Keratinocyte (primary cell): ENCODE measurements at regions not wholly inside any gene's neighbourhood (a gene's known extent, or its start where the extent isn't known, plus 50 kb on each side); places are given as distances from the start of the nearest gene placed in this dataset.

Source experiments
- DNase-seq: peaks from one replicate; pipeline ENCODE4 v3.0.0-alpha.2; 2011; ENCODE audit warnings: low read depth, missing footprints, low spot score
- FAIRE-seq: peaks from 2 replicates; lab custom pipeline; 2011; peaks lifted over from hg19 to GRCh38; lab: Jason Lieb, UNC
- H2AFZ ChIP-seq: 2 replicates; pipeline ENCODE4 v1.6.0; 2012; ENCODE audit warnings: low read length, control low read depth, inconsistent platforms; ENCODE audit not compliant: control insufficient read depth
- H3K27ac ChIP-seq: 2 replicates; pipeline ENCODE4 v1.5.1; 2011; ENCODE audit warnings: low read length; ENCODE audit not compliant: control insufficient read depth, insufficient read depth
- H3K27me3 ChIP-seq: 3 replicates; pipeline ENCODE4 v1.6.0; 2011; ENCODE audit warnings: low read length; ENCODE audit not compliant: control insufficient read depth, insufficient read depth; ENCODE audit errors: extremely low read depth
- H3K36me3 ChIP-seq, 2 experiments: 2 replicates in 1 of 2; 3 replicates in 1 of 2; pipeline ENCODE4 v1.5.1; 2011; ENCODE audit warnings: low read length in 2 of 2, mild to moderate bottlenecking in 1 of 2; ENCODE audit not compliant: control insufficient read depth in 2 of 2, insufficient read depth in 2 of 2; ENCODE audit errors: extremely low read depth in 1 of 2
- H3K4me1 ChIP-seq: 3 replicates; pipeline ENCODE4 v1.5.1; 2011; ENCODE audit warnings: low read length; ENCODE audit not compliant: control insufficient read depth, insufficient read depth; ENCODE audit errors: extremely low read depth
- H3K4me2 ChIP-seq: 3 replicates; pipeline ENCODE4 v1.6.0; 2011; ENCODE audit warnings: low read depth, low read length; ENCODE audit not compliant: control insufficient read depth, insufficient read depth; ENCODE audit errors: extremely low read depth
- H3K4me3 ChIP-seq, 3 experiments: fragments of 200-600 bp in 1 of 3; sonication (generic) in 1 of 3; 2 replicates in 2 of 3; 3 replicates in 1 of 3; pipeline ENCODE4 v1.5.1; 2011 to 2016; ENCODE audit warnings: low read length in 3 of 3, mild to moderate bottlenecking in 3 of 3, control low read depth in 2 of 3, inconsistent platforms in 1 of 3, low read depth in 1 of 3, mixed read lengths in 1 of 3, mixed run types in 1 of 3, moderate library complexity in 1 of 3; ENCODE audit not compliant: control insufficient read depth in 2 of 3, insufficient read depth in 2 of 3; ENCODE audit errors: extremely low read depth in 1 of 3
- H3K79me2 ChIP-seq: 2 replicates; pipeline ENCODE4 v1.6.0; 2012; ENCODE audit warnings: low read length; ENCODE audit not compliant: control insufficient read depth, insufficient read depth
- H3K9ac ChIP-seq: 3 replicates; pipeline ENCODE4 v1.6.0; 2011; ENCODE audit warnings: low read length; ENCODE audit not compliant: control insufficient read depth, insufficient read depth; ENCODE audit errors: extremely low read depth
- H3K9me1 ChIP-seq: 3 replicates; pipeline ENCODE4 v1.6.0; 2011; ENCODE audit warnings: low read length; ENCODE audit not compliant: control insufficient read depth, insufficient read depth; ENCODE audit errors: extremely low read depth
- H3K9me3 ChIP-seq: 2 replicates; pipeline ENCODE4 v1.5.1; 2012; ENCODE audit warnings: low read depth, low read length; ENCODE audit not compliant: control insufficient read depth
- H4K20me1 ChIP-seq: 3 replicates; pipeline ENCODE4 v1.6.0; 2011; ENCODE audit warnings: low read length; ENCODE audit not compliant: control insufficient read depth, insufficient read depth; ENCODE audit errors: extremely low read depth
- EZH2 ChIP-seq: IDR thresholded peaks from one replicate; pipeline ENCODE4 v1.6.1; 2012; ENCODE audit warnings: inconsistent platforms, mild to moderate bottlenecking, low read length, moderate library complexity
- dilution Hi-C: fragments of 300-500 bp; cut with MboI; formaldehyde crosslinking; loops from one replicate; pipeline ENCODE4 v1.7.0; 2020; ENCODE audit warnings: low sequenced_read_pairs; ENCODE audit not compliant: extremely low pct_ligation_motif_present
- TF ChIP-seq, protein P1 (sequence below), 3 experiments: IDR thresholded peaks in 1 of 3; conservative IDR thresholded peaks in 1 of 3; optimal IDR thresholded peaks in 1 of 3; 2 replicates in 2 of 3; 3 replicates in 1 of 3; pipeline versions ENCODE3 to v1.5.1; 2011; ENCODE audit warnings: low read length in 3 of 3, mild to moderate bottlenecking in 3 of 3, moderate library complexity in 2 of 3, control low read depth in 1 of 3, inconsistent platforms in 1 of 3; ENCODE audit not compliant: insufficient read depth in 2 of 3; ENCODE audit errors: extremely low read depth in 1 of 3

DNA sequence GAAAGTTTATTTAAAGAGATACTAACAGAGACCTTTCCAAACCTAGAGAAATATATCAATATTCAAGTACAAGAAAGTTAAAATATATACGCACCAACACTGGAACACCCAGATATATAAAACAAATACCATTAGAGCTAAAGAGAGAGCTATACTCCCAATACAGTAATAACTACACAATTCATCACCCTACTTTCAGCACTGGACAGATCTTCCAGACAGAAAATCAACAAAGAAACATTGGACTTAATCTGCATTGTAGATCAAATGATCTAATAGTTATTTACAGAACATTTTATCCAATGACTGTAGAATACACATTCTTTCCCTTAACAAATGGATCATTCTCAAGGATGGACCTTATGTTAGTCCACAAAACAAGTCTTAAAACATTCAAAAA, 311.9 kb downstream of the METTL15 start:
- Histone ChIP-seq H3K36me3 (no peaks in the 10 kb centered on the region), H3K9me3 (no peaks in the 10 kb centered on the region), H3K79me2 (no peaks in the 10 kb centered on the region), H4K20me1 (no peaks in the 10 kb centered on the region), H3K9me1 (no peaks in the 10 kb centered on the region), H3K4me2 (no peak overlapping the region), H3K4me1 (no peaks in the 10 kb centered on the region), H3K4me3 (no peak overlapping the region), H2AFZ (no peak overlapping the region), H3K27me3 (no peaks in the 10 kb centered on the region), H3K9ac (no peak overlapping the region), H3K27ac (no peak overlapping the region)
- FAIRE-seq: no peak
- dilution Hi-C loops: no loop called here
- no peak for TF ChIP-seq EZH2
- TF ChIP-seq, protein P1, sequence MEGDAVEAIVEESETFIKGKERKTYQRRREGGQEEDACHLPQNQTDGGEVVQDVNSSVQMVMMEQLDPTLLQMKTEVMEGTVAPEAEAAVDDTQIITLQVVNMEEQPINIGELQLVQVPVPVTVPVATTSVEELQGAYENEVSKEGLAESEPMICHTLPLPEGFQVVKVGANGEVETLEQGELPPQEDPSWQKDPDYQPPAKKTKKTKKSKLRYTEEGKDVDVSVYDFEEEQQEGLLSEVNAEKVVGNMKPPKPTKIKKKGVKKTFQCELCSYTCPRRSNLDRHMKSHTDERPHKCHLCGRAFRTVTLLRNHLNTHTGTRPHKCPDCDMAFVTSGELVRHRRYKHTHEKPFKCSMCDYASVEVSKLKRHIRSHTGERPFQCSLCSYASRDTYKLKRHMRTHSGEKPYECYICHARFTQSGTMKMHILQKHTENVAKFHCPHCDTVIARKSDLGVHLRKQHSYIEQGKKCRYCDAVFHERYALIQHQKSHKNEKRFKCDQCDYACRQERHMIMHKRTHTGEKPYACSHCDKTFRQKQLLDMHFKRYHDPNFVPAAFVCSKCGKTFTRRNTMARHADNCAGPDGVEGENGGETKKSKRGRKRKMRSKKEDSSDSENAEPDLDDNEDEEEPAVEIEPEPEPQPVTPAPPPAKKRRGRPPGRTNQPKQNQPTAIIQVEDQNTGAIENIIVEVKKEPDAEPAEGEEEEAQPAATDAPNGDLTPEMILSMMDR (optimal IDR thresholded peaks at IDR 0.05 in 1 of 3, IDR thresholded peaks at IDR 0.05 in 1 of 3, conservative IDR thresholded peaks at IDR 0.05 in 1 of 3; ENCODE audit: extremely low read depth in 1 of 3, insufficient read depth in 2 of 3, low read length in 3 of 3): no peak
- DNase-seq: no peak

DNA sequence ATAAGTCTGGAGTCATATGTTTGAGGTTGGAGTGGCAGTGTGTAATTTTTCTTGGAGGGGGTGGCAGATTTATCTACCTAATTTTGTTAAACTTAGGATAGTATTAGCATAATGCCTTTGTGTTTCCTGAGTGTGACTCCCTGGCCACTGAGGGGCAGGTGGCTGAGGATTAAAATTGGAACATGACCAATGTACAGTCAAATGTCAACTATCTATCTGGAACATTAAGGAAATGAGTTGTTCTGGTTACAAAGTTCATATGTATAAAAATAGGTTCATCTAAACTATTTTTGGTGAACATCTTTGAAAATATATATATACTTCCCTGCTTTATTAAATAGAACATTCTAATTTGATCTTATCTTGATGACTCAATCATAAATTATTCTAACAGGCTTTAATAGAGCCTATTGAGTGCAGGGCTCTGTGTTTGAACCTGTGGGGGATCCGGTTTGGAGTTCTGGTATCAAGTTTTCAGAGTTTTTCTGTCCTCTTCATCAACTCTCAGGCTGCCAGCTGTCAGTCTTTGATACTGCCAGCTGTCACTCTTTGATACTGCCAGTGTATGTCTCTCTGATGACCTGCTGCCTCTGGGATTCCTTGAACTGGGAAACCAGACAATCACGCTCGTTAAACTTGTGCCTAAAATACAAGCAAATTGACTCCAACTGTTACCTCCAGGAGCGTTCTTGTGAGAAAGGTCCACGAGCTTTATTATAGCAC, 309.6 kb downstream of the METTL15 start:
- no peaks in the 10 kb centered on the region for H3K27me3 ChIP-seq
- H3K27ac ChIP-seq: no peak overlapping the region
- H3K9me1 ChIP-seq: no peaks in the 10 kb centered on the region
- no peak overlapping the region for H2AFZ ChIP-seq
- H3K4me2 ChIP-seq: no peak overlapping the region
- dilution Hi-C loops: no loop called here
- DNase-seq (no peak), FAIRE-seq (no peak)
- H3K4me1 ChIP-seq: no peaks in the 10 kb centered on the region
- no peaks in the 10 kb centered on the region for H3K79me2 ChIP-seq
- no peaks in the 10 kb centered on the region for H4K20me1 ChIP-seq
- no peak for TF ChIP-seq EZH2
- TF ChIP-seq, protein P1 (optimal IDR thresholded peaks at IDR 0.05 in 1 of 3, IDR thresholded peaks at IDR 0.05 in 1 of 3, conservative IDR thresholded peaks at IDR 0.05 in 1 of 3; ENCODE audit: extremely low read depth in 1 of 3, insufficient read depth in 2 of 3, low read length in 3 of 3): no peak
- no peak overlapping the region for H3K9ac ChIP-seq
- H3K9me3 ChIP-seq: no peaks in the 10 kb centered on the region
- H3K36me3 ChIP-seq: no peaks in the 10 kb centered on the region
- H3K4me3 ChIP-seq: no peak overlapping the region
